HepG2 (cell line): ENCODE measurements at regions not wholly inside any gene's neighbourhood (a gene's known extent, or its start where the extent isn't known, plus 50 kb on each side); places are given as distances from the start of the nearest gene placed in this dataset.

Experiments used
- ATAC-seq: fragments of 200-7000 bp; cut with Tn5 transposase; 3 replicates; pipeline ENCODE4 v1.9.1; 2020; ENCODE audit warnings: mild to moderate bottlenecking, moderate library complexity
- BruUV-seq: library from RNA; stranded (reverse); fragments of 400-500 nt; replicated peaks from 2 replicates; lab custom pipeline; 2021; lab: Mats Ljungman, UMichigan
- CTCF ChIA-PET: fragments of 300-600 bp; formaldehyde crosslinking; extraction: SDS; loops from one replicate; lab custom pipeline; 2021; ENCODE audit warnings: low total read pairs, inconsistent platforms, low intra/inter-chr PET ratio; lab: Yijun Ruan, JAX
- POLR2A ChIA-PET: fragments of 350-600 bp; sonication (Branson Sonifier 250); formaldehyde crosslinking; loops from one replicate; lab custom pipeline; 2020; ENCODE audit warnings: antibody characterized with exemption, inconsistent platforms; lab: Yijun Ruan, JAX
- DNase-seq: peaks from one replicate; pipeline ENCODE4 v3.0.0-alpha.2; 2015; ENCODE audit warnings: low spot score
- FAIRE-seq: peaks from 3 replicates; lab custom pipeline; 2011; peaks lifted over from hg19 to GRCh38; lab: Jason Lieb, UNC
- H2AFZ ChIP-seq: one replicate; pipeline ENCODE4 v1.6.1; 2011; ENCODE audit warnings: low read length, inconsistent platforms
- H3K27ac ChIP-seq: fragments of 300-600 bp; 3 replicates; pipeline ENCODE4 v1.8.0; 2011; ENCODE audit warnings: mixed run types, mild to moderate bottlenecking, mixed read lengths, low read length, inconsistent platforms; ENCODE audit not compliant: insufficient read depth; ENCODE audit errors: extremely low read length
- H3K27me3 ChIP-seq, 2 experiments: fragments of 200-600 bp in 1 of 2; 2 replicates in 1 of 2; 3 replicates in 1 of 2; pipeline versions ENCODE4 v1.6.0 to v1.8.0; 2011; ENCODE audit warnings: low read length in 2 of 2, mild to moderate bottlenecking in 2 of 2, moderate library complexity in 2 of 2, inconsistent platforms in 1 of 2; ENCODE audit not compliant: insufficient read depth in 2 of 2, control insufficient read depth in 1 of 2
- H3K36me3 ChIP-seq, 2 experiments: fragments of 200-600 bp in 1 of 2; replicated peaks in 1 of 2; 2 replicates in 1 of 2; 3 replicates in 1 of 2; pipeline versions ENCODE4 v1.5.1 to v1.8.0; 2011; ENCODE audit warnings: low read length in 2 of 2, inconsistent platforms in 1 of 2; ENCODE audit not compliant: insufficient read depth in 2 of 2, control insufficient read depth in 1 of 2
- H3K4me1 ChIP-seq: 2 replicates; pipeline ENCODE4 v1.5.1; 2012; ENCODE audit warnings: low read length, inconsistent platforms; ENCODE audit not compliant: insufficient read depth
- H3K4me2 ChIP-seq: 2 replicates; pipeline ENCODE4 v1.6.0; 2011; ENCODE audit warnings: low read depth, low read length, inconsistent platforms
- H3K4me3 ChIP-seq, 3 experiments: fragments of 200-600 bp in 1 of 3; sonication (generic), shearing (Covaris generic) in 1 of 3; replicated peaks in 1 of 3; 2 replicates each; pipeline ENCODE4 v1.5.1; 2011 to 2016; ENCODE audit warnings: low read length in 3 of 3, inconsistent platforms in 2 of 3, low read depth in 2 of 3, mild to moderate bottlenecking in 2 of 3, control low read depth in 1 of 3, mixed read lengths in 1 of 3; ENCODE audit not compliant: insufficient read depth in 1 of 3
- H3K79me2 ChIP-seq: one replicate; pipeline ENCODE4 v1.6.1; 2011; ENCODE audit warnings: low read length, inconsistent platforms; ENCODE audit not compliant: insufficient read depth
- H3K9ac ChIP-seq: 2 replicates; pipeline ENCODE4 v1.6.0; 2011; ENCODE audit warnings: mild to moderate bottlenecking, low read depth, low read length, inconsistent platforms; ENCODE audit not compliant: insufficient read depth
- H3K9me3 ChIP-seq: 2 replicates; pipeline ENCODE4 v1.5.1; 2012; ENCODE audit warnings: mild to moderate bottlenecking, low read length
- H4K20me1 ChIP-seq: 2 replicates; pipeline ENCODE4 v1.6.0; 2011; ENCODE audit warnings: inconsistent platforms, mild to moderate bottlenecking, low read length, moderate library complexity; ENCODE audit not compliant: insufficient read depth
- MED8 ChIP-seq: sonication (generic); formaldehyde crosslinking; IDR thresholded peaks from 2 replicates; pipeline ENCODE4 v1.8.1; 2023; ENCODE audit warnings: mild to moderate bottlenecking, missing genetic modification reagents; ENCODE audit not compliant: insufficient replicate concordance
- SUZ12 ChIP-seq: fragments of 150-350 bp; IDR thresholded peaks from 2 replicates; pipeline ENCODE4 v1.6.1; 2014; ENCODE audit warnings: low read depth, low read length
- WGBS: methylation state at CpG from one replicate; pipeline ENCODE4 v1.1.6; 2017; ENCODE audit warnings: low lambda C conversion rate; 5-methylcytosine and 5-hydroxymethylcytosine counted together
- in situ Hi-C: cut with HindIII; loops from 2 replicates; pipeline ENCODE4 v1.10.0; 2017; ENCODE audit warnings: low pct_unique_long_range_greater_than_20kb; ENCODE audit not compliant: extremely low pct_ligation_motif_present
- intact Hi-C: fragments of 100-400 bp; cut with micrococcal nuclease; formaldehyde crosslinking; loops from one replicate; pipeline ENCODE4 v1.10.0; 2022; ENCODE audit not compliant: unreplicated experiment
- TF ChIP-seq, protein P1 (sequence below): sonication (generic); formaldehyde crosslinking; IDR thresholded peaks from 2 replicates; pipeline ENCODE4 v1.5.0; 2020; ENCODE audit warnings: mild to moderate bottlenecking, missing genetic modification reagents
- TF ChIP-seq, protein P2 (sequence below): fragments of 450-650 bp; IDR thresholded peaks from 2 replicates; pipeline ENCODE4 v1.6.1; 2016
- TF ChIP-seq, protein P3 (sequence below), 2 experiments: fragments of 450-650 bp in 1 of 2; sonication (generic) in 1 of 2; formaldehyde crosslinking in 1 of 2; IDR thresholded peaks; 2 replicates each; pipeline versions ENCODE4 v1.6.1 to v1.8.0; 2016 to 2022; ENCODE audit warnings: antibody characterized with exemption in 1 of 2, mild to moderate bottlenecking in 1 of 2, missing genetic modification reagents in 1 of 2
- TF ChIP-seq, protein P4 (sequence below): sonication (generic); formaldehyde crosslinking; IDR thresholded peaks from 2 replicates; pipeline ENCODE4 v1.5.1; 2020; ENCODE audit warnings: mild to moderate bottlenecking, missing genetic modification reagents

DNA sequence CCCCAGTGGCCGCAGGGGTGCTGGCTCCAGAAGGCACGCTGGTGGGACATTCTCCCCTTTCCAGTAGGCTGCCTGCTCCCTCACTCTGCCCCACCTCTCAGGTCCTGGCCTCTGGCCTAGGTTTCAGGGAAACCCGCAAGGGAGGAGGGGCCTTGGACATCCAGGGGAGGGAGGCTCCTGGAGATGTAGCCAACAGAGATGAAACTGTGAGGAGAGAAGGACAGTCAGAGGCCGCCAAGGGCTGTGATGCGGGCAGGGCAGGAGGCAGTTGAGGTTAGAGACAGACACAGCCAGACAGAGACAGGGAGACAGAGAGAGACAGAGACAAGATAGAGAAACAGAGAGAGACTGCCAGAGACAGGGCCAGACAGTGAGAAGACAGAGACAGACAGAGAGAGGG is 127.7 kb downstream of the UQCRFS1 start:
- H3K79me2 ChIP-seq, result no peaks in the 10 kb centered on the region
- no peak overlapping the region for H2AFZ ChIP-seq
- BruUV-seq, result no TSS peak
- in situ Hi-C loops, result no loop called here
- no peak overlapping the region for H3K4me2 ChIP-seq
- H3K9me3 ChIP-seq, result no peaks in the 10 kb centered on the region
- CTCF ChIA-PET, result no interaction called here
- no peaks in the 10 kb centered on the region for H4K20me1 ChIP-seq
- WGBS, result 32% methylated on average over 5 of the region's 5 CpGs
- H3K27ac ChIP-seq, result no peak overlapping the region
- POLR2A ChIA-PET, result no interaction called here
- H3K27me3 ChIP-seq, result no peaks in the 10 kb centered on the region
- DNase-seq (no peak), ATAC-seq (no peak), FAIRE-seq (no peak)
- H3K36me3 ChIP-seq, result no peaks in the 10 kb centered on the region
- H3K4me1 ChIP-seq, result 0 out of 2 replicates have a peak, but pooled peaks cover 7% of the 10 kb centered on the region
- no peak overlapping the region for H3K9ac ChIP-seq
- H3K4me3 ChIP-seq, result no peak overlapping the region
- intact Hi-C loops, result loop anchor here (2.0 kb wide), 1 partner anchor 178 kb away; no protein-coding TSS in a partner anchor
- TF ChIP-seq MED8 (CRISPR knock-in tag), result no peak
- TF ChIP-seq, protein P1, sequence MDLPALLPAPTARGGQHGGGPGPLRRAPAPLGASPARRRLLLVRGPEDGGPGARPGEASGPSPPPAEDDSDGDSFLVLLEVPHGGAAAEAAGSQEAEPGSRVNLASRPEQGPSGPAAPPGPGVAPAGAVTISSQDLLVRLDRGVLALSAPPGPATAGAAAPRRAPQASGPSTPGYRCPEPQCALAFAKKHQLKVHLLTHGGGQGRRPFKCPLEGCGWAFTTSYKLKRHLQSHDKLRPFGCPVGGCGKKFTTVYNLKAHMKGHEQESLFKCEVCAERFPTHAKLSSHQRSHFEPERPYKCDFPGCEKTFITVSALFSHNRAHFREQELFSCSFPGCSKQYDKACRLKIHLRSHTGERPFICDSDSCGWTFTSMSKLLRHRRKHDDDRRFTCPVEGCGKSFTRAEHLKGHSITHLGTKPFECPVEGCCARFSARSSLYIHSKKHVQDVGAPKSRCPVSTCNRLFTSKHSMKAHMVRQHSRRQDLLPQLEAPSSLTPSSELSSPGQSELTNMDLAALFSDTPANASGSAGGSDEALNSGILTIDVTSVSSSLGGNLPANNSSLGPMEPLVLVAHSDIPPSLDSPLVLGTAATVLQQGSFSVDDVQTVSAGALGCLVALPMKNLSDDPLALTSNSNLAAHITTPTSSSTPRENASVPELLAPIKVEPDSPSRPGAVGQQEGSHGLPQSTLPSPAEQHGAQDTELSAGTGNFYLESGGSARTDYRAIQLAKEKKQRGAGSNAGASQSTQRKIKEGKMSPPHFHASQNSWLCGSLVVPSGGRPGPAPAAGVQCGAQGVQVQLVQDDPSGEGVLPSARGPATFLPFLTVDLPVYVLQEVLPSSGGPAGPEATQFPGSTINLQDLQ (CRISPR knock-in tag), result no peak
- TF ChIP-seq, protein P2, sequence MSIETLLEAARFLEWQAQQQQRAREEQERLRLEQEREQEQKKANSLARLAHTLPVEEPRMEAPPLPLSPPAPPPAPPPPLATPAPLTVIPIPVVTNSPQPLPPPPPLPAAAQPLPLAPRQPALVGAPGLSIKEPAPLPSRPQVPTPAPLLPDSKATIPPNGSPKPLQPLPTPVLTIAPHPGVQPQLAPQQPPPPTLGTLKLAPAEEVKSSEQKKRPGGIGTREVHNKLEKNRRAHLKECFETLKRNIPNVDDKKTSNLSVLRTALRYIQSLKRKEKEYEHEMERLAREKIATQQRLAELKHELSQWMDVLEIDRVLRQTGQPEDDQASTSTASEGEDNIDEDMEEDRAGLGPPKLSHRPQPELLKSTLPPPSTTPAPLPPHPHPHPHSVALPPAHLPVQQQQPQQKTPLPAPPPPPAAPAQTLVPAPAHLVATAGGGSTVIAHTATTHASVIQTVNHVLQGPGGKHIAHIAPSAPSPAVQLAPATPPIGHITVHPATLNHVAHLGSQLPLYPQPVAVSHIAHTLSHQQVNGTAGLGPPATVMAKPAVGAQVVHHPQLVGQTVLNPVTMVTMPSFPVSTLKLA, result no peak
- TF ChIP-seq, protein P3, sequence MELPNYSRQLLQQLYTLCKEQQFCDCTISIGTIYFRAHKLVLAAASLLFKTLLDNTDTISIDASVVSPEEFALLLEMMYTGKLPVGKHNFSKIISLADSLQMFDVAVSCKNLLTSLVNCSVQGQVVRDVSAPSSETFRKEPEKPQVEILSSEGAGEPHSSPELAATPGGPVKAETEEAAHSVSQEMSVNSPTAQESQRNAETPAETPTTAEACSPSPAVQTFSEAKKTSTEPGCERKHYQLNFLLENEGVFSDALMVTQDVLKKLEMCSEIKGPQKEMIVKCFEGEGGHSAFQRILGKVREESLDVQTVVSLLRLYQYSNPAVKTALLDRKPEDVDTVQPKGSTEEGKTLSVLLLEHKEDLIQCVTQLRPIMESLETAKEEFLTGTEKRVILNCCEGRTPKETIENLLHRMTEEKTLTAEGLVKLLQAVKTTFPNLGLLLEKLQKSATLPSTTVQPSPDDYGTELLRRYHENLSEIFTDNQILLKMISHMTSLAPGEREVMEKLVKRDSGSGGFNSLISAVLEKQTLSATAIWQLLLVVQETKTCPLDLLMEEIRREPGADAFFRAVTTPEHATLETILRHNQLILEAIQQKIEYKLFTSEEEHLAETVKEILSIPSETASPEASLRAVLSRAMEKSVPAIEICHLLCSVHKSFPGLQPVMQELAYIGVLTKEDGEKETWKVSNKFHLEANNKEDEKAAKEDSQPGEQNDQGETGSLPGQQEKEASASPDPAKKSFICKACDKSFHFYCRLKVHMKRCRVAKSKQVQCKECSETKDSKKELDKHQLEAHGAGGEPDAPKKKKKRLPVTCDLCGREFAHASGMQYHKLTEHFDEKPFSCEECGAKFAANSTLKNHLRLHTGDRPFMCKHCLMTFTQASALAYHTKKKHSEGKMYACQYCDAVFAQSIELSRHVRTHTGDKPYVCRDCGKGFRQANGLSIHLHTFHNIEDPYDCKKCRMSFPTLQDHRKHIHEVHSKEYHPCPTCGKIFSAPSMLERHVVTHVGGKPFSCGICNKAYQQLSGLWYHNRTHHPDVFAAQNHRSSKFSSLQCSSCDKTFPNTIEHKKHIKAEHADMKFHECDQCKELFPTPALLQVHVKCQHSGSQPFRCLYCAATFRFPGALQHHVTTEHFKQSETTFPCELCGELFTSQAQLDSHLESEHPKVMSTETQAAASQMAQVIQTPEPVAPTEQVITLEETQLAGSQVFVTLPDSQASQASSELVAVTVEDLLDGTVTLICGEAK (IDR thresholded peaks at IDR 0.05), result no peak
- TF ChIP-seq, protein P3 (CRISPR knock-in tag; IDR thresholded peaks at IDR 0.05), result no peak
- TF ChIP-seq, protein P4, sequence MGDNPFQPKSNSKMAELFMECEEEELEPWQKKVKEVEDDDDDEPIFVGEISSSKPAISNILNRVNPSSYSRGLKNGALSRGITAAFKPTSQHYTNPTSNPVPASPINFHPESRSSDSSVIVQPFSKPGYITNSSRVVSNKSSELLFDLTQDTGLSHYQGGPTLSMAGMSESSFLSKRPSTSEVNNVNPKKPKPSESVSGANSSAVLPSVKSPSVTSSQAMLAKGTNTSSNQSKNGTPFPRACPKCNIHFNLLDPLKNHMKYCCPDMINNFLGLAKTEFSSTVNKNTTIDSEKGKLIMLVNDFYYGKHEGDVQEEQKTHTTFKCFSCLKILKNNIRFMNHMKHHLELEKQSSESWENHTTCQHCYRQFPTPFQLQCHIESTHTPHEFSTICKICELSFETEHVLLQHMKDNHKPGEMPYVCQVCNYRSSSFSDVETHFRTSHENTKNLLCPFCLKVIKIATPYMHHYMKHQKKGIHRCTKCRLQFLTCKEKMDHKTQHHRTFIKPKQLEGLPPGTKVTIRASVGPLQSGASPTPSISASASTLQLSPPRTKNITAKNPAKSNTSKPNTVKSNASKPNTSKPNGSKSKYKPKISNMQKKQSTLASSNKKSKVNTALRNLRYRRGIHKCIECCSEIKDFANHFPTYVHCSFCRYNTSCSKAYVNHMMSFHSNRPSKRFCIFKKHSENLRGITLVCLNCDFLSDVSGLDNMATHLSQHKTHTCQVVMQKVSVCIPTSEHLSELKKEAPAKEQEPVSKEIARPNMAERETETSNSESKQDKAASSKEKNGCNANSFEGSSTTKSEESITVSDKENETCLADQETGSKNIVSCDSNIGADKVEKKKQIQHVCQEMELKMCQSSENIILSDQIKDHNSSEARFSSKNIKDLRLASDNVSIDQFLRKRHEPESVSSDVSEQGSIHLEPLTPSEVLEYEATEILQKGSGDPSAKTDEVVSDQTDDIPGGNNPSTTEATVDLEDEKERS (CRISPR knock-in tag), result no peak
- TF ChIP-seq SUZ12, result no peak
